HG02571 (cell line): ENCODE measurements at regions not wholly inside any gene's neighbourhood (a gene's known extent, or its start where the extent isn't known, plus 50 kb on each side); places are given as distances from the start of the nearest gene placed in this dataset.
"Not testable (repeated sequence)": the region's sequence is repeated elsewhere in the genome, so short reads cannot be mapped to it uniquely, and the experiment has no call there.

Source experiments
- ATAC-seq: cut with Tn5 transposase; IDR thresholded peaks from one replicate; pipeline ENCODE4 v1.9.1; 2021; ENCODE audit warnings: mild to moderate bottlenecking, moderate library complexity; ENCODE audit not compliant: unreplicated experiment

DNA sequence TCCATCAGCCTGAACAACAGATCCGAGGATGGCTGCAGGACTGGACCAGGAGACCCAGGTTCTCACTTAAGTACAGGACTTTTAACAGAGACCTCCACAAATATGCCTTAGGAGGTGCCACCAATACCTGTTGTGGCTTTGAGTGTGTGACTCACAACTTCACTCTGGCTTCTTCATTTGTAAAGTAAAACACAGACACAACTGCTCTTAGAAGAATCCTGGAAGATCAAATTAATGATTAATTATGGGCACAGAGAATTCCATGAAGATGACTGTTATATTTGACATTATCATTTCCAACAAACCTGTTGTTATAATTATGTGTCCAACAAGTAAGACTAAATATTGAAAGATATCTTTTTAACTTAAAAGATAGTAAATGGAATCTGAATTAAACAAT is 481.4 kb upstream of the KLHL29 start:
- no peak for ATAC-seq

GRCh38 chr2:22904126-22904684 is 480.8 kb upstream of the KLHL29 start:
- ATAC-seq, result no peak

DNA sequence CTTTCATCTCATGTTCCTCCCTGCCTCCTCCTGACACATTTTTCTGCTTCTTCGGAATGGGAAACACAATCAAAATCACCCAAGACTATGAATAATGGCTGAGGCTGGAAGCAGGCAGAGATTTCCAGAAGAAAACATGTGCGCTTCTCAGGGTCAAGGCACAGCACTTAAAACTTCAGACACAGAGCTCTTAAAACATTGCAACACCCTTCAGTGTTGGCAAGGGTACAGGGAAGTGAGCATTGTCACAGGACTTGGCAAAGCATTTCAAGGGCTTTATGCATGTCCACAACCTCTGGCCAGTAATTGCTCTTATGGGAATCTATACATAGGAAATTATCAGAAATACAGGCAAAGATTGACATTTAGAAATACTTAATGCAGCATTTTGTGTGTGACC is 477.6 kb upstream of the KLHL29 start:
- no peak for ATAC-seq

- ATAC-seq, result no peak
Observed at GRCh38 chr2:22912398-22912797, 472.6 kb upstream of the KLHL29 start.

GRCh38 chr2:22929998-22930397 is 455.0 kb upstream of the KLHL29 start:
- no peak for ATAC-seq

GRCh38 chr2:22930781-22931180 is 454.2 kb upstream of the KLHL29 start:
- no peak for ATAC-seq

- ATAC-seq, result no peak
Observed at GRCh38 chr2:22932288-22932687, 452.7 kb upstream of the KLHL29 start.

DNA sequence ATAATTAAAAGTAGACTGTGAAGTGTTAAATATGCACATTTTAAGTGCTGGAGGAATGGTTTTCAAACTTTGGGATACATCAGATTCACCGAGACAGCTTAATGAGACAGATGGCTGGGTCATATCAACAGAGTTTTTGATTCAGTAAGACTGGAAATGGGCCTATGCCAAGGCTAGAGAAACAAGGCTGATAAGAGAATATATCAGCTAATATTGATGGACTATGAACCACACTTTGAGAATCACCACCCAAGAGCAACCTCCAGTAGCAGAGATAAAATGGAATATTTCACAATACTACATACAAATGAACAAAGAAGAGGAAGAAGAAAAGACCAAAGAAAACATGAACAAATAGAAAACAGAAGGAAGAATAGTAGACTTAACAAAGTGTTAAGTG is 450.2 kb upstream of the KLHL29 start:
- no peak for ATAC-seq

- no peak for ATAC-seq
Observed at GRCh38 chr2:22942441-22942840, 442.5 kb upstream of the KLHL29 start.

- no peak for ATAC-seq
Observed at GRCh38 chr2:22944143-22944542, 440.8 kb upstream of the KLHL29 start.

DNA sequence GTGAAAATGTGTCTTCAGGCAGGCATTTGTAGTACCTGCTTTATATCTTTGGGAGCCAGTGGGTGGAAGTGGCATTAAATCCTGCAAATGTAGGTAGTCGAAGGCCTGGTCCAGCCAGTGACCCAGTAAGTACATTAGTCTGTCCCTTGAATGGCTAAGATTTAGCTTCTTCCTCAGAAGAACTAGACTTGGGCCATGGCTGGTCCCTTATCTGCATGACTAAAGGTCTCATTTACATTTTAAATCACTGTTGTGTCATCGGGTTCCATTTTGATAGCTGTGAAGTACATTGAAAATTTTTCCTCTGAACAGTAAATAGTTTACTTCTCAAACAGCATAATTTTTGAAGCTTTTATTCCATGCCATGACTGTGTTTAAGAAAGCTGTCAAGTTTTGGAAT is 438.4 kb upstream of the KLHL29 start:
- ATAC-seq, result no peak

DNA sequence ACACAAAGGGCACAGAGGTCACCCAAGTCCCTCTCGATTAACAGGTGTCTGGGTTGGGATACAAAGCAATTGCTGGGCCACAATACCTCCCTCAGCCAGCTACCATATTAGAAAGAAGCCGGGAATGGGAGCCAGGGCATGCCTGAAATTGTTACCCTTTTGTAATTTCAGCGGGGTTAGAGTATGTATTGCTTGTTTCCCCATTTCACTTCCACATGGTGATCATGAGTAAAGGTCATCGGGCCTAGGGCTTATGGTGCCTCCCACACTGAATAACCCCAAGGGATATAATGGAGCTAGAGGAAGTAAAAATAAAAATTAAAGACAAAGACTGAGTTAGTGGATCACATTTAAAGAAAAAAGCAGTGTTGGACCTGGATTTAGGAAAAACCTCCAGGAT is 437.2 kb upstream of the KLHL29 start:
- ATAC-seq, result no peak

DNA sequence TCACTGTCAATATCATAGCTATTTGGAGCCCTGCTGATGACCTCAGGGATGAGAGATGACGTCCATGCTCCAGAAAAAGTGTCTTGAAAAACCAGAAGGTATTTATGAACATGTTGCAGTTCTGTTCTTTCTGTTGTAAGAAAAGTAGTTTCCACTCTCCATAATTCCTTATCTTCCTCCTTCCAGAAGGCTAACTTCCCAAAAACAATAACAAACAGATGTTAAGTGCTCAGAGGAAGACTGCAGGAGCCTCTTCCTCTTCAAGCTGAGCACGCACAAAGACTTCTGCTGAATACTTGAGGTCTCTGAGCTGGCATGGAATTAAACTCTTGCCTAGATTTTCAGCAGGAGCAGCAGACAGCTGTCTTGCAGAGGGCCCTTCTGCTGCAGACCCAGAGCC is 434.5 kb upstream of the KLHL29 start:
- no peak for ATAC-seq

GRCh38 chr2:22952656-22953225 is 432.2 kb upstream of the KLHL29 start:
- no peak for ATAC-seq

DNA sequence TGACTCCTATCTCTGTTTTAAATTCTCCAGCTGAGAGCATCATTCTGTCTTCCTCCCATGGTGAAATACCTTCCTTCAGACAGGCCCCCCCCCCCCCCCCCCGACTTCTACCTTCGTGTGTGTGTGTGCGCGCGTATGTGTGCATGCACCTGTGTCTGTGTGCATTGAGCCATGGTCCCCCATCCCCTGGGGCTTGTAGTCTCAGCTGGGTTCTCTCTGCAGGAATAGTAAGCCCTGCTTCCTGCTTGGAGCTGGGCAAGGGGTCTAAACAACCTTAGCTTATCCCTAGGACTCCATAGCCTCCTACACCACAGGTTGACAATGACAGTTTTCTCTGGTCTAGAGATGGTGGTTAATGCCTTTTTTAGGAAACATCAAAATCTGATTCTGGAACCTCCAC is 427.5 kb upstream of the KLHL29 start:
- ATAC-seq, result no peak

- ATAC-seq, result no peak
Observed at GRCh38 chr2:22958308-22958707, 426.7 kb upstream of the KLHL29 start.

- ATAC-seq, result no peak
Observed at GRCh38 chr2:22967756-22968155, 417.2 kb upstream of the KLHL29 start.

- no peak for ATAC-seq
Observed at GRCh38 chr2:22970284-22970975, 414.5 kb upstream of the KLHL29 start.

GRCh38 chr2:22970991-22971390 is 414.0 kb upstream of the KLHL29 start:
- ATAC-seq, result no peak

DNA sequence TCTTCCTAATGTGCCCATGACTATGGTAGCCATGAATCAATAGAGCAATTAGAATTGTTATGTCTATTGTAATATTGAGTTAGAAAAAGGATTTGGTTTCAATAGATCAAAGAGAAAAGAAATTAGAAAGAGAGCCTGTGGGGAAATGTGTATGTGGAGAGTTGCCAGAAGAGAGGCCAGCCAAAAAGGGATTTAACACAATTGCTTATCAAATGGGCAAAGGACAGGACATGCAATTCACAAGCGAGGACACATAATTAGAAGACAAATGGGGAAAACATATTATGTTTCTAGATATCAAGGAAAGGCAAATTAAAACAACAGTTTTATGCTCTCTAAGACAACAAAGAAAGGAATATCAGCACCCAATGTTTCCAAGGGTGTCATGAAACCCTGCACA is 403.2 kb upstream of the KLHL29 start:
- no peak for ATAC-seq

- not testable (repeated sequence) for ATAC-seq
Observed at GRCh38 chr2:22984152-22984551, 400.8 kb upstream of the KLHL29 start.

DNA sequence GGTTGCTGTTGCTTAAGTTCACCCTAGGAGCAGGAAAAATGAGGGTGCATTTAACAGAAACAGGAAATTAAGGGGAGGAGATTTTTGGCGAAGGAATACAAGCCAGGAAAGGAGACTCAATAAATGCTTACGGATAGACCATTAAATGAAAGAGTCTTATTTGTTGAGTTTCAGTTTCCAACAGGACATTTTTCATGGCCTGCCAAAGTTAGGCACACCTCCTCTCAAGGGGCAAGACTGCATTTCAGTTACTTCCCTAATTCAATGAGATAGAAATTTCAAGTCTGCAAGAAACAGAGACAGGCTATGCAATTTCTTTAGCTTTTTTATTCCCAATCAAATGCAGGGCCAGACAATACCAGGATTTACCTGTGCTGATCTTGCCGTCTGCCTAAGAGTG is 394.7 kb upstream of the KLHL29 start:
- ATAC-seq, result no peak

GRCh38 chr2:22991844-22992243 is 393.1 kb upstream of the KLHL29 start:
- ATAC-seq, result no peak
